Mesothelial cell of epicardium (in vitro differentiated cells): ENCODE measurements at regions not wholly inside any gene's neighbourhood (a gene's known extent, or its start where the extent isn't known, plus 50 kb on each side); places are given as distances from the start of the nearest gene placed in this dataset.

Experiments used
- DNase-seq, 2 experiments: peaks; one replicate each; pipeline ENCODE4 v3.0.0; 2021; ENCODE audit warnings: low spot score in 2 of 2; ENCODE audit not compliant: unreplicated experiment in 2 of 2
- H3K27ac Mint-ChIP-seq: 2 replicates; pipeline ENCODE4 v1.8.0; 2021; ENCODE audit warnings: mixed read lengths
- H3K27me3 Mint-ChIP-seq: 2 replicates; pipeline ENCODE4 v1.8.0; 2021; ENCODE audit warnings: low read depth, mixed read lengths
- H3K36me3 Mint-ChIP-seq: 2 replicates; pipeline ENCODE4 v1.8.0; 2021; ENCODE audit warnings: mixed read lengths
- H3K4me1 Mint-ChIP-seq: 2 replicates; pipeline ENCODE4 v1.8.0; 2021; ENCODE audit warnings: mixed read lengths
- H3K4me3 Mint-ChIP-seq: 2 replicates; pipeline ENCODE4 v1.8.0; 2021; ENCODE audit warnings: mild to moderate bottlenecking, moderate library complexity, mixed read lengths
- H3K9me3 Mint-ChIP-seq: 2 replicates; pipeline ENCODE4 v1.8.0; 2021; ENCODE audit warnings: mixed read lengths
- TF ChIP-seq, protein P1 (sequence below): fragments of 200-600 bp; sonication (generic); IDR thresholded peaks from one replicate; pipeline ENCODE4 v1.5.0; 2021; ENCODE audit warnings: antibody characterized with exemption; ENCODE audit not compliant: unreplicated experiment

DNA sequence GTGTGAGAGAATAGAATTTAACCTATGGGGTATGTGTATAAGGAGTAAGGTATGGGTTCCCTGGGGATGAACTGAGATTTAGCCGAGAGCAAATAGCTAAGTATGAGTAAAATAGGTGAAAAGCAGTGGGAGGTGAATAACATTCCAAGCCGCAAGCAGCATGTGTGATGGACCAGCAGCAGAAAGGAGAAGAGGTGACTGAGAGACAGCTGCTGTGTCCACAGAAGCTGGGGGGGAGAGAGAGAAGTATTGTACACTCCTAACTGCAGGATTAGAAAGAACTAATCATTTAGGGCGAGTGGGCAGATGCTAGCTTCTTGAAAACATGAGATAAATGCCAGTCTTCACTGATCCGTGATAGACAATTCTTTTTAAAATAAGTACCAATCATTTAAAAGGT, 296.0 kb downstream of the KLHL4 start:
- TF ChIP-seq, protein P1, sequence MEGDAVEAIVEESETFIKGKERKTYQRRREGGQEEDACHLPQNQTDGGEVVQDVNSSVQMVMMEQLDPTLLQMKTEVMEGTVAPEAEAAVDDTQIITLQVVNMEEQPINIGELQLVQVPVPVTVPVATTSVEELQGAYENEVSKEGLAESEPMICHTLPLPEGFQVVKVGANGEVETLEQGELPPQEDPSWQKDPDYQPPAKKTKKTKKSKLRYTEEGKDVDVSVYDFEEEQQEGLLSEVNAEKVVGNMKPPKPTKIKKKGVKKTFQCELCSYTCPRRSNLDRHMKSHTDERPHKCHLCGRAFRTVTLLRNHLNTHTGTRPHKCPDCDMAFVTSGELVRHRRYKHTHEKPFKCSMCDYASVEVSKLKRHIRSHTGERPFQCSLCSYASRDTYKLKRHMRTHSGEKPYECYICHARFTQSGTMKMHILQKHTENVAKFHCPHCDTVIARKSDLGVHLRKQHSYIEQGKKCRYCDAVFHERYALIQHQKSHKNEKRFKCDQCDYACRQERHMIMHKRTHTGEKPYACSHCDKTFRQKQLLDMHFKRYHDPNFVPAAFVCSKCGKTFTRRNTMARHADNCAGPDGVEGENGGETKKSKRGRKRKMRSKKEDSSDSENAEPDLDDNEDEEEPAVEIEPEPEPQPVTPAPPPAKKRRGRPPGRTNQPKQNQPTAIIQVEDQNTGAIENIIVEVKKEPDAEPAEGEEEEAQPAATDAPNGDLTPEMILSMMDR, result no peak
- no peaks in the 10 kb centered on the region for H3K27me3 Mint-ChIP-seq
- H3K9me3 Mint-ChIP-seq, result peaks cover 4% of the 10 kb centered on the region
- H3K36me3 Mint-ChIP-seq, result no peaks in the 10 kb centered on the region
- no peak overlapping the region for H3K4me3 Mint-ChIP-seq
- no peak for DNase-seq
- H3K27ac Mint-ChIP-seq, result peak overlapping the region; percentile 6
- H3K4me1 Mint-ChIP-seq, result peaks cover 13% of the 10 kb centered on the region

DNA sequence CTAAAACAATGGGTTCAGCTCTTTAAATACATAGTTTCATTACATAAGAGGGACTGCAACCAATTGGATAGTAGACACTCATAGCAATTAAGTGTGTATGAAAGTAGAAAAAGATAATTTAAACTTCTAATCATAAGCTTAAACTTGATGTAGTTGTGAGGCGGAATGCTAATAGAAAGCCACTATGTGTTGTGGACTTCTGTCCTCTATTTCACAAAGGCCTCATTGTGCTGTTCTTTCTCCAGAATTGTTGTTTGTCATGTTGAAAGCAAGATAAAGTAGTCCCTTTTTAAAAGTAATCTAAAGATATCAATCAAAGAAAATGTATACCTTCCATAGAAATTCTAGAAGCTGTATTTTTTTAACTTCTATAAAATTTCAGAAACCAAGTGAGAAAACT, 329.4 kb downstream of the KLHL4 start:
- H3K36me3 Mint-ChIP-seq, result no peaks in the 10 kb centered on the region
- no peak overlapping the region for H3K4me3 Mint-ChIP-seq
- DNase-seq, result no peak

DNA sequence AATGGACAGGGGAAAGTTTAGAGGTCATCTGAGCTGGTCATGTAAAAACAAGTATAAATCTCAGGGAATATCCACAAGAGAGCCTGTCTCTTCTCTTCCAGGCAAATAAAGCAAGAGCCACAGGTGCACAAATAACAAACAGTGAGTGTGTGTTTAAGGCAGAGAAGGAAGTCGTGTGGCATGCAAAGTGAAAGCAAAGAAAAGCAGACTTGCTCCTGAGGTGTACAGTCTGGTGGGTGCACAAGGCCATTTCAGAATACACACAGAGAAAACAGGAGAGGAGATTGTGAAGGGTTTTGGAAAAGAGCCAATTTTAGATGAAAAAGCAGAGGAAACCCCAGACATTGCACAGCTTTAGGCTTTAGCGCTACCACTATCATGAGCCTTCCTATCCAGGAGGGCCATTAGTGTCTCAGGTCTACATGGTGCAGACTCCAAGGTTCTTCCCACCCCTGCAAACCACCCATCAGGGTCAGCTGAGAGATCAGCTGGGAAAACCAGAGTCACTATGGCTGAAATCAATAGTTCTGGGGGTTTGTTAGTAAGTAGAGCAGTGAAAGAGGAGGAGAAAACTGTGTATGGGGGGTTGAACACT, 355.8 kb downstream of the KLHL4 start:
- Mint-ChIP-seq H3K27me3 (no peaks in the 10 kb centered on the region), H3K4me1 (peaks cover 29% of the 10 kb centered on the region), H3K4me3 (peak overlapping the region; percentile 44), H3K27ac (peak overlapping the region; percentile 92), H3K36me3 (peaks cover 4% of the 10 kb centered on the region), H3K9me3 (peaks cover 9% of the 10 kb centered on the region)
- TF ChIP-seq, protein P1, result no peak
- DNase-seq, result no peak

More for the DNA sequence above, 329.4 kb downstream of the KLHL4 start:
- Mint-ChIP-seq H3K27me3 (no peaks in the 10 kb centered on the region), H3K9me3 (peaks cover 23% of the 10 kb centered on the region), H3K27ac (no peak overlapping the region), H3K4me1 (no peaks in the 10 kb centered on the region)
- TF ChIP-seq, protein P1, result no peak

DNA sequence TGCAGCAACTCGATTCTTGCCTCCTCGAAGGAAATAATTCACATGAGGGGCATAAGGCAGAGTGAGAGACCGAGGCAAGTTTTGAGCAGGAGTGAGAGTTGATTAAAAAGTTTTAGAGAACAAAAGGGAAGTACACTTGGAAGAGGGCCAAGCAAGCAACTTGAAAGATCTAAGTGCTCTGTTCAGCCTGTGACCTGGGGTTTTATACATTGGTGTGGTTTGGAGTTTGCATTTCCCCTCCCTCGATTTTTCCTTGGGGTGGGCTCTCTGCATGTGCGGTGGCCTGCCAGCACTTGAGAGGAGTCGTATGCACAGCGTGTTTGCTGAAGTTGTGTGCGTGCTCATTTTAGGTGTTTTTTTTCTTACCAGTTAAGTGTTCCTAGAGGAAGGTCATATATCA, 356.4 kb downstream of the KLHL4 start:
- H3K36me3 Mint-ChIP-seq, result peaks cover 4% of the 10 kb centered on the region
- peak overlapping the region; percentile 44 for H3K4me3 Mint-ChIP-seq
- H3K27me3 Mint-ChIP-seq, result no peaks in the 10 kb centered on the region
- no peak for DNase-seq
- TF ChIP-seq, protein P1, result no peak
- H3K9me3 Mint-ChIP-seq, result peaks cover 12% of the 10 kb centered on the region
- H3K4me1 Mint-ChIP-seq, result peaks cover 29% of the 10 kb centered on the region
- peak overlapping the region; percentile 92 for H3K27ac Mint-ChIP-seq

DNA sequence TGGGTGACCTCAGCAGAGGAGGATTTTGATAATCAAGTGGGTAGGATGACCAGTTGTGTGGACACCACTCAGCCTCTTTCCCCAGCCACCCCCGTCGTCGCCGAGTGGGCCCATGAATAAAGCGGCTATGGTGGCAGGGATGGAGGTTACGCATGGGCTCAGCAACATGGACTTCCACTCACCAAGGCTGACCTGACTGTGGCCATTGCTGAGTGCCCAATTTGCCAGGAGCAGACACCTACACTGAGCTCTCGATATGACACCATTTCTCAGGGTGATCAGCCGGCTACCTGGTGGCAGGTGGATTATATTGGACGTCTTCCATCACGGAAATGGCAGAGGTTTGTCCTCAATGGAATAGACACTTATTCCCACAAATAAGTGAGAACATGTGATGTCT, 361.3 kb downstream of the KLHL4 start:
- TF ChIP-seq, protein P1, result no peak
- Mint-ChIP-seq H3K36me3 (no peaks in the 10 kb centered on the region), H3K9me3 (peaks cover 24% of the 10 kb centered on the region), H3K27ac (no peak overlapping the region), H3K4me3 (no peak overlapping the region), H3K27me3 (no peaks in the 10 kb centered on the region), H3K4me1 (peaks cover 12% of the 10 kb centered on the region)
- no peak for DNase-seq

DNA sequence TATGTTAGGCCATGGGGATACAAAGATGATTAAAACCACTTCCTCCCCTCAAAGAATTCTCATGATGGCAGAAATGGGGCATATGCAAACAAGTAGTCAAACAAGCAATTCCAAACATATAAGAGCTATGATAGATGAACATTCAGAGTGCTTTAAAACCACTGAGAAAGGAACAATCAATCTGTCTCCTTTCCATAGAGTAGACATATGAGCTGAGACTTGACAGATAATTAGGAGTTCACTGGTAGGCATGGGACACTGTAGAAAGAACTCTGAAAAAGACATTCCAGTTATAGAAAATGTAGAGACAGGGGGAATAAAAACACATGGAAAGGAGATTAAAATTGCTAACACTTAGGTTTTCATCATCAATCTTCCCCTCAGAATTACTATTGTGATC, 372.8 kb downstream of the KLHL4 start:
- H3K9me3 Mint-ChIP-seq, result no peaks in the 10 kb centered on the region
- no peak overlapping the region for H3K4me3 Mint-ChIP-seq
- H3K27ac Mint-ChIP-seq, result no peak overlapping the region
- H3K36me3 Mint-ChIP-seq, result no peaks in the 10 kb centered on the region
- H3K27me3 Mint-ChIP-seq, result no peaks in the 10 kb centered on the region
- DNase-seq, result no peak
- TF ChIP-seq, protein P1, result no peak
- no peaks in the 10 kb centered on the region for H3K4me1 Mint-ChIP-seq
